ENCODE measurements at regions not wholly inside any gene's neighbourhood (a gene's known extent, or its start where the extent isn't known, plus 50 kb on each side); places are given as distances from the start of the nearest gene placed in this dataset.
A peak's percentile ranks its signal among the peaks of the same experiment; 100 is the strongest.

DNA sequence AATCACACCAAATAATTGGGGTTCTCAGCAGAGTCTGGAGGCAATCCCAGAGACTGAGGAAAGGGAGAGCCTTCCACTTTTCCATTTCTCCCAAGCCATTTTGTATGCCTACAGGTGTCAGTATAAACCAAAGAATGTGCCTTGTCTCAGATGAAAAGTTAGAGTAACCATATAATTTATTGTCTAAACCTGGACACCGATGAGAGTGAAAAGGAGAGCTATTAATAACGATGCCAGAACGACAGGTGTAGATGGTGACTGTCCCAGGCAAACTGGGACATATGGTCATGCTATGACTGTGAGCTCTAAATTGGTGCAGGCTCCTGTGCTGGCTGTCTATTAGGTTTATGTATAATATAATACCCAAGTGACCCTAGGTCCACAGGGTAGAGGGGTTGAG, 219.6 kb downstream of the ARHGAP12 start:
- peak; percentile 49 for DNase-seq

DNA sequence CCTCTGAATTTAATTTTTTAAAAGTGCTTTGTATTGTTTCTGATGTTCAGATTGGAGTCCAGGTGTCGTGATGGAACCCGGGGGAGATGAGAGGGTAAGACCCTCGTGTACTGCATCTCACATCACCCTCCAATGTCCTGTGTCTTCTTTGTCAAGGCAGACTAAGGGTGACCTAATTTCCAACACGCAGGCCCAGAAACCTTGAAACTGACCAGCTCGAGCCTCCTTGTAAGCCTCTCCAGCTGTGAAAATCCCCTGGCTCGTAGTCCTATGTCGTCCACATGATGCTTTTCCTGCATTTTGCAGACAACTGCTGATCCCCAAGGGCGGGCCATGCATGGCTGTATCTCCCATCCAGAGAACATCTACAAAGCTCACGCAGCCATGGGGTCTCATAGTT, 220.2 kb downstream of the ARHGAP12 start:
- DNase-seq, result no peak

DNA sequence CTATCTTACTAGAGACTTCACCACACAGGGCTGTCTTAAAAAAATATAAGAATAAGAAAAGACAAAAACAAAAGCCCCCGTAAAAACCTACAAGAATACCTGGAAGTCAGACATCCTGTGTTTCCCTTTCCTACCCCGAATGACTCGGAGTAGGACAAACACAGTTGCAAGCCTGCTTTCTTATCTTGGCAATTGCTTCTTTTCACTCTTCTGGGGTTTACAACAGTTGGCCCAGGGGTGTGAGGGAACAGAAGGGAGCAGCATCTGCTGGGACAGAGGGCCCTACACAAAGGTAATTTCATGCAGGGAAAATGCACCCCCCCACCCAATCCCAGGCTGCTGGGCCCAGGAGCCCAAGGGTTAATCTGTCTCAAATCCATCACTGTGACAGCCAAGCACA, 220.6 kb downstream of the ARHGAP12 start:
- DNase-seq, result peak; percentile 56

DNA sequence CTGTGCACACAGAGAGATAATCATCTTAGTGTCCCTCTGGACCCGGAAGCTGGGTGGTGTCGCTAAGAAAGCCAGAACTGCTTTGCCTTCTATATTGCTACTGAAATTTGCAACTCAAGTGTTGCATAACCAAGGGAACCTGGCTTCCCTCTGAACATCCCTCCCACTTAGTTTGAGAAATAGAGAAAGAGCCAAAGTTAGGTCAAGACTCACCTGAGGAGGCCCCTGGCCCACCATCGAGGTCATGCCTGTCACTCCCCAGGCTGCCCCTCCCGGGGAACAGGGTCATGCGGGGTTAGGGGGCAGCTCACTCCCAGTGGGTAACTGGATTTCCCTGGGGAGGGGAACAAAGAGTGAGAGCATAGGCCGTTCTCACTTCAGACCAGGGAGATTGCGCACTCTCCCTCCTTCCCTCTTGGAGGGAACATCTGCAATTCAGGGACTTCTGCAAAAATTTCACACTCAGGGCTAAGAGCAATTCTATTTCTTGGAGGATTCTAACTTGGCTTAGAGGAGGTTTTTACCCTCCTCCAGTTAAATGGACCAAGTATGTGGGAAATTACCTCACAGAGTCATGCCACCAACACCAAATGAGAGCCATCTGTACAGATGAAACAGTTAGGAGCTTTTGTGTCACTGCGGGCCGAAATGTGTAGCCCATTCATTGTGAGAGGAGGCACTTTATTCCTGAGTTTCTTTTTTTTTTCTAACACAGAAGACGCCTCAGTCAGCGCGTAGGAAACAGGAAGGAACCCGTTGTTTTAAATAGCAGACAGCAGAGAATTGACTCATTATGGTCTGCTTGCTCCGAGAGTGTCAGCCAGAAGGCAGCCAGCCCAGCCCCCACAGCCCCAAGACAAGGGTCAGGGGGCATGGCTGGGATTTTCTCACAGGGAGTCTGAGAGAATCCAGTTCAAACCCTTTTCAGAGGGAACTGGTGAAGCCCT, 221.3 kb downstream of the ARHGAP12 start:
- peak; percentile 14 for DNase-seq

DNA sequence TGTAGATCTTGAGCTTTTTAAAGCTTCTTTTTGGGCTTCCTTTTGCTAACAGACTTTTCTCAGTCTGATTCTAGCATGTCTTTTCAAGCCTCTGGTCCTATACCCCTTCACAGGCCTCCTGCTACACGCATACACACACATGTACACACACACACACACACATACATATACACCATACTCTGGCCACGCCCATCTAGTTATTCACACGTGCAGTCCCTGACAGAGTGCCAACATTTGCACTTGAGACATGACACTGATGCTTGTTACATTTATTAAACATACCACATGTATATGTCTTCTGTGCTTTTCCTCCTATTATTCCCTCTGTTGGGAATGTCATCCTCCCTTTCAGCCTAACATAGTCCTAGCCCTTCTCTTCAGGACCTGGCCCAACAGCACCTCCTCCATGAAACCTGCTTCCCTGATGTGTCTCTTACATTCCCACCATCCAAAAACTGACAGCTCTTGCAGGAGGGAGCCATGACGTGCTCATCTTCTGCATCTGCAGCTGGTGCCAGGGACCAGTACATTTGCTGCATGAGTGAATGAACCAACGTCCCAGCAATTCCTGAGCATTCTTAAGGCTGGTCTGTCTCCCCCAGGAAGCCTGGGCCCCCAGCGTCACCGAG, 222.1 kb downstream of the ARHGAP12 start:
- no peak for DNase-seq

DNA sequence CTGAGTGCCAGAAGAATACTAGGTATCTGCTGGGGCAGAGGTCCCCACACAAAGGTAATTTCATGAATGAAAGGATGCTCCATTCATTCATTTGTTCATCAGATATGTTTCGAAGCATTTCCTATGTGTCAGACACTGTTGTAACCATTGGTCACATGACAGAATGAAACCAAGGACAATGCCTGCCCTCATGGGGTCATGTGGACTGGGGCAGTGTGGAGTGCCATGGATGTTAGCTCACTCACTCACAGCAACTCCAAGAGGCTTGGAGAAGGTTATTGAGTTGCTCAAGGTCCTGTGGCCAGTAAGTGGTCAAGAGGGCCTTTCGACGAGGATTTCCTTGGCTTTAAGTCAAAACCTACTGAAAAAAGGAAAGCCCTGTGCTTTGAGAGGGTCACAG, 223.5 kb downstream of the ARHGAP12 start:
- DNase-seq, result no peak

DNA sequence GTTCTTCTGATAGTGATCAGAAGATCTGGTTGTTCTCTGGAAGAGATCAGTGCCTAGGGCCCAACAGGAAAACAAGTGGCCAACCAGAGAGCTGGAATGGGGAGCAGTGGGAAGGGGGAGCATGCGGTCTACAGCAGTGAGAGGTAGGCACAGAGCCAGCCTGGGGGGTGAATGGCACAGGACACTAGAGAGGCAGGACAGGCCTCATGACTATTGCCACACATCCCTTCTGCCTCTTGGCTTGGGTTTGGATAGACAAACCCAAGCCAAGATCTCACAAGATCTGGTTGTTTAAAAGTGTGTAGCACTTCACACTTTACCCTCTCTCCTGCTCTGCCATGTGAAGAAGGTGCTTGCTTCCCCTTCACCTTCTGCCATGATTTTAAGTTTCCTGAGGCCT, 224.4 kb downstream of the ARHGAP12 start:
- no peak for DNase-seq

DNA sequence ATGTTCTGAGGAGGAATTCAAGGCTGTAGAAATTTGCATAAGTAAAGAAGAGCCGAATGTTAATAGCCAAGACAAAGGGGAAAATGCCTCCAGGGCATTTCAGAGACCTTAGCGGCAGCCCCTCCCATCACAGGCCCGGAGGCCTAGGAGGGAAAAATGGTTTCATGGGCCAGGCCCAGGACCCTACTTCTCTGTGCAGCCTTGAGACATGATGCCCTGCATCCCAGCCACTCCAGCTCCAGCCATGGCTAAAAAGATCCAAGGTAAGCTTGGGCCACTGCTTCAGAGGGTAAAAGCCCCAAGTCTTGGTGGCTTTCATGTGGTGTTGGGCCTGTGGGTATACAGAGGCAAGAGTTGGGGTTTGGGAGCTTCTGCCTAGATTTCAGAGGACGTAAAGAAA, 225.7 kb downstream of the ARHGAP12 start:
- no peak for DNase-seq

DNA sequence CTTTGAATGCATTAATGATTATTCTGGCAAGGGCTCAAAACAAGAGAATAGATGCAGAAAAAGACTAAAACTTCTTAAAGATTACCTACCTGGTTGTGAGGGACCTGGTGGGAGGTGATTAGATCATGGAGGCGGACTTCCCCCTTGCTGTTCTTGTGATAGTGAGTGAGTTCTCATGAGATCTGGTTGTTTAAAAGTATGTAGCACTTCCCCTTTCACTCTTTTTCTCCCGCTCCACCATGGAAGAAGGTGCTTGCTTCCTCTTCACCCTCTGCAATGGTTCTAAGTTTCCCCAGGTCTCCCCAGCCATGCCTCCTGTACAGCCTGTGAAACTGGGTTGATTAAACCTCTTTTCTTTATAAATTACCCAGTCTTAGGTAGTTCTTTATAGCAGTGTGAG, 226.6 kb downstream of the ARHGAP12 start:
- DNase-seq, result no peak

DNA sequence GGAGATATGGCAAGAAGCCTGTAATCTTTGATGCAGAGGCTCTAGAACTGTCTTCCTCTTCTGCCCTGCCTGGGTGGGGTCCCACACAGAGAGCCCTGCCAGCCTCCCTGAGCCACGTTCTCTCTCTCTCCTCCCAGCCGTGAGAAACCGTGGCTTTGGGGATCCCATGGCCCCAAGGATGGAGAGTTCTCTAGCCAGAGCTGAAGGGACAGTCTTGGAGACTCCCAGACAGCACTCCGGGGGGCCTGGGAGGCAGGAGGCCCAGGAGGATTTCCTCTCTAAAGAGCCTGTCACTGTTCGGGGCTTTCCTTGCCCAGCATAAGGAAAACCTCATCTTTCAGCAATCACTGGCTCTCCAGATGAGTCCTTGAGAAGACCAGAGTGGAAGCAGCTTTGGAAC, 227.1 kb downstream of the ARHGAP12 start:
- no peak for DNase-seq

DNA sequence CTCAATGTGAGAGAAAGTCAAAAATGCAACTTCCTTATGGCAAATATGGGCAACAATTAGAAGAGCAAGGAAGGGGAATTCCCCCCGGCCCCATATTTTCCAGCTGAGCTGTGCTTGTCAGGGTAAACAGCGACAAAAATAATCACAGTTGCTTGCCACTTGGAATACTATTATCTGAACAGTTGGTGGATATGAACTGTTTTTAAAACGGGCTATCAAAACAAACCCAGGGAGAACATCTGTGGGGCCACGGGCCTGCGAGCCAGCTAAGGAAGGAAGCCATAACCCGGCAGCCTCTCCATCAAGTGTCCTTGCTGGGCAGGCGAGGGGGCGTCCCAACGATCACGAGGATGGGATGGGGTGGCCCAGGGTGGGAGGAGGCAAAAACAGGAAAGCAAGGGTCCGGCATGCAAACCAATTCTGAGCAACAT, 228.4 kb downstream of the ARHGAP12 start:
- peak; percentile 82 for DNase-seq

DNA sequence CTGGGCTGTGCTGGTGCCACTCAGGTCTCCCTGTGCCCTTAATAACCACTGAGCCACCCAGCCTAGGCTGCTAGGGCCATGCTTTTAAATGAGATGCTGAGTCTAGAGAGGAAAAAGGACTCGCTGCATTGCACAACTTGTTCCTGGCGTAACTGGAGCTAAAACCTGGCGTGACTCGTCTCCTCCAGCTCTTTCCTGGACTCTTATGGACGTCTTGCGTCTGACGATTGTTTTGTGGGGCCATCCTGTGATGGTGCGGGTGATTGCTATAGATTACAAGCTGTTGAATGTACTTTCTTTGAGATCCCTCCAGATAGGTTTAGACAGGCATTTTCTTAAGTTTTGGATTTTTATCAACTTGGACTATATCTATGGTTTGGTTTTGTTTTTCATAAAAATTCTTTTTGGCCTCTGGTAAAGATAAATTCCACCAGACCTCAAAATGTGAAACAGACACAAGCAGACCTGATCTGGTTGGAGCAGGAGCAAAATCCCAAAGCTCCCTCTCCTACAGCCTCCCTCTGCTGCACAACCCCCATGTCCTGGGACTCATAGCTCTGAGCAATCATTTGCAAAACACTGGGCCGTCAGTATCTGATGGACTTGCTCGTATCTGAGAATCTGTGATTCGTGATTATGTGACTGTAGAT, 230.3 kb downstream of the ARHGAP12 start:
- no peak for DNase-seq

DNA sequence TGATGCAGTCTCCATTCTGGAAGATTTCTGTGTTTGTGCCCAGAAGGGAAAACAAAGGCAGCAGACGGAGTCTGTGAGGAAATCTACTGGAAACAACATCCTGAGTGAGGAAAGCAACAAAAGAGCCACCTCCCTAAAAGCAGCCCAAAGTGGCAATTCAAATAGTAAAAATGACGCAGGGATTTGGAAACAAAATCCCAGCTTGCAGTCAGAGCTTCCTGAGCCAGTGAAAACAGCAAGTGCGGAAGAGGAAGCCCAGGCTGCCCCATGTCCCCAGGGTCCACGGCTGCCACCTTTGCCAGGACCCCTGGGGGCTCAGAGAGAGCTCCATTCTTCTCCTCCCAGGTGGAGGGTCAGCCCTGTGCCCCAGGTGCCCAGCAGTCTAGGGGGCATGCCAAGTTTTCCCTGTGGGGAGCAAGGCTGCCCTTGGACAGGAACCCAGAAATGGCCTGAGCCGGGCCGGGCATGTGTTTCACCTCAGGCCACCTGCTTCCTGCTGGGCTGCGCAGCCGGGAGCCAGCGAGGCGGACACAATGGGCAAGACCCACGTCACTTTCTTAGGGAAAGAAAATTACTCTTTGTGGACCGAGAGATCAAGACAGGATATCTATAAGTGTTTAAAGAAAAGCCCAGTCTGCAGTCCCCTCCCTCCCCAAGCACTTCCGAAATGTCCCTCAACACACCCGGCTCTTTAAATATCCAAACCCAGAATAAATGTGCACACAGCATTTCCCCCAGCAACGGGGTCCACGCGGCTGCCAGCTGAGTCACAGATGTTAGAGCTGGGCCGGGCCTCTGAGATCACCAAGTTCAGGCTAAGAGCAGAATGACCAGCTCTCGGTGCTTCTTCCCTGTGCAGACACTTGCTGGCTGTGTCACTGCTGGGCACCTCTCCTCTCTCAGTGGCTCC, 231.1 kb downstream of the ARHGAP12 start:
- DNase-seq, result no peak

DNA sequence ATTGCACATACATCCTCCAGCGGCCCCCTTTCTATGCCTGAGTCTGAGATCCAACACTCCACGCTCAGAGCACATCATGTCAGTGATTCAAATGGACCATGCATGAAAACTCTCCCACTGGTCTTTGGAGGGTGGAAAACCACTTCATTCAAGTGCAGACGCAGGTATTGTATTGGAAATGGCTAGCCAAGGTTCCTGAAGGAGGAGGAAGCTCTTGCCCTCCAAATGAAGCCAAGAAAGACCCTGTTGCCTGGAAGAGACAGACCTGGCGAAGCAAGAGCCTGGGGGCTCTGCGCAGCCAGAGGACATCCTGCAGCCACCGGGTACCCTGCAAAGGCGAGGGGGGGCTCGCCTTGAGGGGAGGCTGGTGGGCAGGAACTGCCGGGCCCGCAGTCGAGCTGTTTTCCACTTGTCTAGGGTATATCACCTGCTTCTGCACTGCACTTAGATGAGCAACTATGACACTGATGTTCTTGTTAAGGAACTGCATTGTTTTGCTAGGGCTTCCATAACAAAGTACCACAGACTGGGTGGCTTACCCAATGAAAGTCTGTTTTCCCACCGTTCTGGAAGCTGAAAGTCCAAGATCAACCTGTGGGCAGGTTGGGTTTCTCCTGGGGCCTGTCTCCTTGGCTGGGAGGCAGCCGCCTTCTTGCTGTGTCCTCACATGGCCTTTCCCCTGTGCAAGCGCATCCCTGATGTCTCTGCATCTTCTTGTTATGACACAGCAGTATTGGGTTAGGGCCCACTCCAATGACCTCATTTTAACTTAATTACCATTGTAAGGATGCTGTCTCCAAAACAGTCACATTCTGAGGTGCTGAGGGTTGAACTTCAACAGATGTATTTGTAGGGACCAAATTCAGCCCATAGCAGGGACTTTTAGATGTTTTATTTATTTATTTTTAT, 233.4 kb downstream of the ARHGAP12 start:
- DNase-seq, result no peak

DNA sequence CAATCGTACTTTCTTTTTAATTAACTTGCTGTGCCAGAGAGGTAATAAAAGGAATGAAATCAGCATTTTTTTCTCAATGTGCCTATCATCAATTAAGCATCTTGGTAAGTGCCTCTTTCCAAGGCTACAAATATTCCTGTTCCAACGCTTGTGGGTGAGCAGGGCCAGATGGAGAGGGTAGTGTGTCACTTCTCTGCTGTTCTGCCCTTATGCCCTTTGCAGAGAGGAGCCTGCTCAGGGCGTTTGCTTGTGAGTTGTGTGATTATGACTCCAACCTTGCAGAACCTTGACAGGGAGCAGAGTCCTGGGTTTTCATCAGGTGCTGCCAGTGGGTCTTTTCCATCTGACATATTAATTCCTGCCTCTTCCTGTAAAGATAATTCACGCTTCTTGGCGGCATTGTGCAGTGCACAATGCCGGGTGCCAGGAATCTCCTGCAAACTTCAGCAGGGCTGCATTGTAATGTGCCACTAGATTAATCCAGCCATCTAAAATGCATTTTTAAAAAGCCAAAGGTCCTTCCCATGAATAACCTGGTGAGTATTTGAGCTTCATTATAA, 234.4 kb downstream of the ARHGAP12 start:
- no peak for DNase-seq

DNA sequence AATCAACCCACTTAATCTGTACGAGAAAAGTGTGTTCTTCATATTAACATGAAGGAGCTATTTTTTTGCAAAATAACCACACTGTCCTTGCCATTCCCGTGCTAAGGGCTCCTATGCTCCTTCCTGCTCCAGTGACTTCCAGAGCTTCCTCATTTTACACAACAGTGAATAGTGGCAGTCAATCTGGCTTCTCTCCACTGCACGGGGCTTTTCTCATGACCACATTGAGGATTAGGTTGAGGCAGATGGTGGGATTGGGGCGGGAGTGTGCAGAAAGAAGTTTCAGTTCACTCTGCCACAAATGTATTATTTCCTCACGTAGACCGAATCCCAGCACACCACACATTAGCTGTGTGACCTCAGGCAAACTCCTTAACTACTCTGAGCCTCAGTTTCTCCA, 235.1 kb downstream of the ARHGAP12 start:
- no peak for DNase-seq

DNA sequence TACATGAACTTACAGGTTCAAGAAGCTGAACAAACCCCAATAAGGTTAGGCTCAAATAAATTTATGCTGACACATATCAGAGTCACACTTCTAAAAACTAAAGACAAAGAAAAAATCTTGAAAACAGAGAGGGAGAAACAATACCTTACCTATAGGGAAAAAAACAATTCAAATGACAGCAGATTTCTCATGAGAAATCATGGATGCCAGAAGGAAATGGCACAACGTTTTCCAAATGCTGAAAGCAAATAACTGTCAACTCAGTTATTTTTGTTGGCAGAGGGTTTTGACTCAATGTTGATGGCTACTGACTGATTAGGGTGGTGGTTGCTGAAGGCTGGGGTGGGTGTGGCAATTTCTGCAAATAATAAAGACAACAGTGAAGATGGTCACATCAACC, 239.4 kb downstream of the ARHGAP12 start:
- DNase-seq, result no peak

DNA sequence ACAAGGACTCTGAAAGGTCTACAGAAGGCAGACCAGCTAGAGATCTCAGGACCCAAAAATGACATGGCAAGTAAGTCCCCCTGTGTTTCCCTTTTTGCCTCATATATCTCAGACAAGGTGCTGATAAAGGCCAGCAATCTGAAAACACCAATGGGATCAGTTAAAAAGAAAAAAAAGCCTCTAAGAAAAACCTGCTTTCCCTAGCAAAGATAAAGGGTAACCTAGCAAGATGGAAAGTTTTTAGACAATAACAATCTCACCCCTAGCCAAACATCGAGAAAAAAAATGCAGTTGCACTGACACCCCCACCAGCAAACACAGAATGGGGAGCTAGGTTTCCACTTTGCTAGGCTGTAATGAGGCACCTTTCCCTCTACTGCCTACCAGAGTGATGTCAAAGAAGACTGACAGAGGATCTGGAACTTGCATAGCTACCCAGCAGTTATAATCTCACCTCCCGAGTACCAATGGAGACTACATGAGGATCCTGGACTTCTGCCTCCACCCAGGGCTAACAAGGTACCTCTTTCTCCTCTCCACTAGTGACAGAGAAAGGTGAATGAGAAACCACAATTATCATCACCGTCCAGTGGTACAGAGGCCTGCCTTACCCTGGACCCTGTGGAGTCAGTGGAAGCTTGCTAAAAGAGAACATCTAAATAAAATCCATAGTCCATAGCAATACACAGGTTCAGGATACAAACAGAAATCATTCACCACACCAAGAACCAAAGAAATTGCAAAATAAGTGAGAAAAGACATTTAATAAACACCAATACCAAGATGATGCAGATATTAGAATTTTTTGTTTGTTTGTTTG, 240.8 kb downstream of the ARHGAP12 start:
- DNase-seq, result no peak

DNA sequence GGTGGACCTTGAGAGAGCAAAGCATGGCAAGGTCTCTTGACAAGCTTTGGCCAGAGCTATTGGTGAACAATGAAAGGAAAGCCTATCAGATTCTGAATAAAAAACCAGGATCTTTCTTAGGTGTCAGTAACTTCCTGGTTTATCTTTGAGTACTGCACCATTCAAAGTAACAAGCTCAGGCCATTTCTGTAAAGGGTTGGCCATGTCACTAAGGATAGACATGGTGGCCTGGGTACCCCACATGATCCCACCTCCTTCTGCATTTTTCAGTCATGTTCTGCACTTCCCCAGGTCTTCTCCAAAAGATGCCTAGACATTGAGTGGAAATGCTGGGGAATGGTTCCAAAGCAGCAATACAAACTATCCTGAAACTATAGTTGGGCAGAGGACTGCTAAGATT, 242.0 kb downstream of the ARHGAP12 start:
- DNase-seq, result no peak

DNA sequence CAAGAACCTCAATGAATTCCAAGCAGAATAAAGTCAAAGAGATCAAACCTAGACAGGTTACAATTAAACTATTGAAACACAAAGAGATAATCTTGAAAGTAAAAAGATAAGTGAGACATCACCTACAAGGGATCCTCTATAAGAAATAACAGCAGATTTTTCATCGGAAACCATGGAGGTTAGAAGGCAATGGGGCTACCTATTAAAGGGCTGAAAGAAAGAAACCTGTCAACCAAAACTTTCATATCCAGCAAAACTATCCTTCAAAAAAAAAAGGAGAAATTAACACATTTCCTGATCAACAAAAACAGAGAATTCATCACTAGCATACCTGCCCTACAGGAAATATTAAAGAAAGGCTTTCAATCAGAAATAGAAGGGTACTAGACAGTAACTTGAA, 244.9 kb downstream of the ARHGAP12 start:
- DNase-seq, result no peak

Measured in NCI-H1694 treated with DMSO at 0.1 percent for 48 hours (cell line).